SIG-M5 (cell line): ENCODE measurements at regions not wholly inside any gene's neighbourhood (a gene's known extent, or its start where the extent isn't known, plus 50 kb on each side); places are given as distances from the start of the nearest gene placed in this dataset.

Source experiments
- DNase-seq: peaks from one replicate; lab custom pipeline; 2025; lab: John Stamatoyannopoulos, UW

DNA sequence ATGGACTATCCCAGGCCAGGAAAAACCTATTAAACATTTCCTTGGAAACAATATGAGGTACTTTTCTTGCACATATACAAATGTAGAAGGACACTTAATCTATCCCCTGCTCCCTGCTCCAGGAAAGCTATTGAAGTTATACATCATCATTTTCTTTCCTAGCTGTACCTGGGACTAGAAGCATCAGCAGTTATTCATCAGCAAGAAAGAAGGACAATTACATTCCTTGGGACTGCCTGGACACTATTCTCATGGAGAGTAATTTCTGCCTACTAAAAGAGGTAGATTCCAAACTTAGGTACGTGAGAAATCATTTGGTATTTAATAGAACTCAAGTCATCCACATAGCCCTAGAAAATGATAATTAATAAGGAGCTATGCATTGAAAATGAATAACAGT, 51.0 kb upstream of the PICALM start:
- no peak for DNase-seq

DNA sequence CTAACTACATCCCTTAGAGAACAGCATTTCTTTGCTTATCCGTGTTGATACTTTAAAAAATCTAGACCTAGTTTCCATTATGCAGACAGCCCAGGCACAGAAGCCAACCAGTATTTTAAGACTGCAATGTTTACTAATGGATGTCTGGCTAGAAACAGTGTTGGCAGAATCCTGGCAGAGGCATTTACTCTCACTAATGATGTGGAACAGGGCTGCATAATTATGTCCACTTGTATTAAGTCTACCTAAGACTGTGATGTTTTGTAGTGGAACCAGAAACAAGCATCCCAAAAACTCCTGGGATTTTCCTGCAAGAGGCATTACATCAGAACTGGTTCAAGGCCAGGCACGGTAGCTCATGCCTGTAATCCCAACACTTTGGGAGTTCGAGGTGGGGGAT, 50.2 kb upstream of the PICALM start:
- no peak for DNase-seq
